ENCODE measurements at regions not wholly inside any gene's neighbourhood (a gene's known extent, or its start where the extent isn't known, plus 50 kb on each side); places are given as distances from the start of the nearest gene placed in this dataset.

GRCh38 chr7:24138343-24138742, 145.6 kb upstream of the NPY start:
- no peak for DNase-seq (ENCODE audit: low spot score)
- no peak for TF ChIP-seq CTCF (IDR thresholded peaks at IDR 0.05; ENCODE audit: extremely low read depth, missing control alignments)

- no peak for DNase-seq (ENCODE audit: low spot score)
- no peak for TF ChIP-seq CTCF (IDR thresholded peaks at IDR 0.05; ENCODE audit: extremely low read depth, missing control alignments)
Observed at GRCh38 chr7:24140001-24140400, 144.0 kb upstream of the NPY start.

GRCh38 chr7:24141874-24142509, 142.0 kb upstream of the NPY start:
- no peak for DNase-seq (ENCODE audit: low spot score)
- TF ChIP-seq CTCF (IDR thresholded peaks at IDR 0.05; ENCODE audit: extremely low read depth, missing control alignments) = no peak

- no peak for DNase-seq (ENCODE audit: low spot score)
- no peak for TF ChIP-seq CTCF (IDR thresholded peaks at IDR 0.05; ENCODE audit: extremely low read depth, missing control alignments)
Observed at GRCh38 chr7:24143547-24143946, 140.4 kb upstream of the NPY start.

GRCh38 chr7:24151944-24152343, 132.0 kb upstream of the NPY start:
- no peak for TF ChIP-seq CTCF (IDR thresholded peaks at IDR 0.05; ENCODE audit: extremely low read depth, missing control alignments)
- DNase-seq (ENCODE audit: low spot score) = no peak

GRCh38 chr7:24152356-24152755, 131.6 kb upstream of the NPY start:
- DNase-seq (ENCODE audit: low spot score) = no peak
- TF ChIP-seq CTCF (IDR thresholded peaks at IDR 0.05; ENCODE audit: extremely low read depth, missing control alignments) = no peak

GRCh38 chr7:24152877-24153472, 131.0 kb upstream of the NPY start:
- TF ChIP-seq CTCF (IDR thresholded peaks at IDR 0.05; ENCODE audit: extremely low read depth, missing control alignments) = no peak
- DNase-seq (ENCODE audit: low spot score) = no peak

All from GM20000 (cell line).